HL-60 (cell line): ENCODE measurements at regions not wholly inside any gene's neighbourhood (a gene's known extent, or its start where the extent isn't known, plus 50 kb on each side); places are given as distances from the start of the nearest gene placed in this dataset.

ENCODE experiments used
- GABPA ChIP-seq: IDR thresholded peaks from 2 replicates; pipeline ENCODE4 v1.6.1; 2012; ENCODE audit warnings: low read depth
- POLR2AphosphoS5 ChIP-seq: IDR thresholded peaks from 2 replicates; pipeline ENCODE4 v1.6.1; 2012; ENCODE audit warnings: low read depth
- TF ChIP-seq, protein P1 (sequence below): IDR thresholded peaks from one replicate; pipeline ENCODE4 v1.5.1; 2011; ENCODE audit warnings: low read length, control low read depth, inconsistent platforms; ENCODE audit not compliant: insufficient read depth

DNA sequence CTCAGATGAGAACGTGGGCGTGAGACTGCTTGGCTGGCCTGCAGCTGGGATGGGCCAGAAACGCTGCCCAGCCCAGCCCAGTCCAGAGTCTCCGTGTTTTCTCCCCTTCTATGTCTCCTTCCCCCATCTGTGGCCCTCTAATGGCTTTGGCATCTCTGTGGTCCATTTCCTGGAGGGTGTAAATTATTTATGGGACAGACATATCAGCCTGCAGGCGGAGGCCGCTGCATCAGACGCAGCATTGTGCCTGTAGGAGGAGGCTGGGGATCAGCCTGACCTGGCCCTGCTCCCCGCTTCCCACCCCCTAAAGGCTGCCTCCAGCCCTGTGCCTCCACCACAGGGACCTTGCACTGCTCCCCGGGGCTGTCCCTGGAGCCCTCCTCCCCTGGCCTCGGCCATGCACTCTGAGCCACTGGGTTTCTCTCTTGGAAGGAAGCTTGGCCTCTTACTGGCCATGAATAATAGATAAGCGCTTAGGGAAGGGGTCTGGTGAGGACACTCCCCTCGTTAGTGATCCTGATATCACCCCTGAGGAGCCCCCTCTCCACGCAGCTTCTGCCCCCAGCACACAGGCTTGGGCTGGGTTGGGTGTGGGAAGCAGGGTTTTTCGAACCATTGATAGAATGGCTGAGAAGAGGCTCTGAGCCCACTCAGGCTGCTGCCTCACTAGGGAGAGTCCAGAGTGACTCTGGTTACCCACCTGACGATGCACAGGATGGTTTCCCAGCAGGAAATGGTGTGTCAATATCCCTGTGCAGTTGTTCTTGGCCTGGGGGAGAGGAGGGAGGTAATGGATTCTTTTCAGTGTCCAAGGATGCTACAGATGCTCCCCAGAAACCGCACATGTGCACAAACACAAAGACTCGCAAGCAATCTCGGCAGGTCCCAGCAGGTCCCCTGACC, 185.5 kb downstream of the MYCN start:
- TF ChIP-seq, protein P1, sequence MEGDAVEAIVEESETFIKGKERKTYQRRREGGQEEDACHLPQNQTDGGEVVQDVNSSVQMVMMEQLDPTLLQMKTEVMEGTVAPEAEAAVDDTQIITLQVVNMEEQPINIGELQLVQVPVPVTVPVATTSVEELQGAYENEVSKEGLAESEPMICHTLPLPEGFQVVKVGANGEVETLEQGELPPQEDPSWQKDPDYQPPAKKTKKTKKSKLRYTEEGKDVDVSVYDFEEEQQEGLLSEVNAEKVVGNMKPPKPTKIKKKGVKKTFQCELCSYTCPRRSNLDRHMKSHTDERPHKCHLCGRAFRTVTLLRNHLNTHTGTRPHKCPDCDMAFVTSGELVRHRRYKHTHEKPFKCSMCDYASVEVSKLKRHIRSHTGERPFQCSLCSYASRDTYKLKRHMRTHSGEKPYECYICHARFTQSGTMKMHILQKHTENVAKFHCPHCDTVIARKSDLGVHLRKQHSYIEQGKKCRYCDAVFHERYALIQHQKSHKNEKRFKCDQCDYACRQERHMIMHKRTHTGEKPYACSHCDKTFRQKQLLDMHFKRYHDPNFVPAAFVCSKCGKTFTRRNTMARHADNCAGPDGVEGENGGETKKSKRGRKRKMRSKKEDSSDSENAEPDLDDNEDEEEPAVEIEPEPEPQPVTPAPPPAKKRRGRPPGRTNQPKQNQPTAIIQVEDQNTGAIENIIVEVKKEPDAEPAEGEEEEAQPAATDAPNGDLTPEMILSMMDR = no peak
- TF ChIP-seq POLR2AphosphoS5 (no peak), GABPA (no peak)
